Common myeloid progenitor, CD34-positive (primary cell): ENCODE measurements at regions not wholly inside any gene's neighbourhood (a gene's known extent, or its start where the extent isn't known, plus 50 kb on each side); places are given as distances from the start of the nearest gene placed in this dataset.

ENCODE experiments used
- CTCF ChIA-PET: fragments of 350-600 bp; sonication (Branson Sonifier 250); formaldehyde crosslinking; loops from one replicate; lab custom pipeline; 2021; ENCODE audit warnings: antibody characterized with exemption; lab: Charles Lee
- POLR2A ChIA-PET: fragments of 350-600 bp; sonication (Branson Sonifier 250); formaldehyde crosslinking; loops from one replicate; lab custom pipeline; 2021; ENCODE audit warnings: antibody characterized with exemption; lab: Charles Lee
- DNase-seq, 3 donors: peaks; one replicate each; pipeline versions ENCODE4 v3.0.0 to v3.0.0-alpha.2; 2013
- H3K27ac ChIP-seq, 2 experiments: 1 replicate in 1 of 2; 2 replicates in 1 of 2; pipeline ENCODE4 v1.7.0; 2013; ENCODE audit warnings: inconsistent platforms in 2 of 2, low read length in 2 of 2, mild to moderate bottlenecking in 2 of 2, low read depth in 1 of 2, moderate library complexity in 1 of 2; ENCODE audit not compliant: severe bottlenecking in 2 of 2, insufficient read depth in 1 of 2, poor library complexity in 1 of 2
- H3K27me3 ChIP-seq, 5 experiments: replicated peaks in 2 of 5; 1 replicate in 3 of 5; 2 replicates in 2 of 5; pipeline versions ENCODE4 v1.6.1 to v1.7.0; 2013; ENCODE audit warnings: low read length in 4 of 5, mild to moderate bottlenecking in 2 of 5, moderate library complexity in 2 of 5, inconsistent platforms in 1 of 5; ENCODE audit not compliant: insufficient read depth in 5 of 5, control insufficient read depth in 4 of 5
- H3K36me3 ChIP-seq, 4 experiments: 1 replicate in 2 of 4; 2 replicates in 2 of 4; pipeline versions ENCODE4 v1.6.1 to v1.7.0; 2013; ENCODE audit warnings: low read length in 3 of 4, control low read depth in 1 of 4, mild to moderate bottlenecking in 1 of 4; ENCODE audit not compliant: control insufficient read depth in 4 of 4, insufficient read depth in 4 of 4
- H3K4me1 ChIP-seq, 4 experiments: 1 replicate in 3 of 4; 2 replicates in 1 of 4; pipeline versions ENCODE4 v1.6.1 to v1.7.1; 2013; ENCODE audit warnings: low read length in 3 of 4, mild to moderate bottlenecking in 3 of 4, control low read depth in 1 of 4, inconsistent platforms in 1 of 4, moderate library complexity in 1 of 4; ENCODE audit not compliant: control insufficient read depth in 4 of 4, insufficient read depth in 4 of 4; ENCODE audit errors: control extremely low read depth in 1 of 4
- H3K4me3 ChIP-seq, 7 experiments: 1 replicate in 4 of 7; 2 replicates in 3 of 7; pipeline versions ENCODE4 v1.5.1 to v1.7.0; 2013; ENCODE audit warnings: mild to moderate bottlenecking in 7 of 7, low read length in 6 of 7, moderate library complexity in 6 of 7, inconsistent platforms in 2 of 7, low read depth in 2 of 7, control low read depth in 1 of 7; ENCODE audit not compliant: insufficient read depth in 4 of 7, control insufficient read depth in 1 of 7; ENCODE audit errors: extremely low read depth in 1 of 7
- H3K9me3 ChIP-seq, 5 experiments: 1 replicate in 4 of 5; 2 replicates in 1 of 5; pipeline versions ENCODE4 v1.6.1 to v1.7.1; 2013; ENCODE audit warnings: low read length in 4 of 5, mild to moderate bottlenecking in 2 of 5, inconsistent platforms in 1 of 5, low read depth in 1 of 5, moderate library complexity in 1 of 5; ENCODE audit not compliant: control insufficient read depth in 4 of 5, insufficient read depth in 2 of 5; ENCODE audit errors: control extremely low read depth in 1 of 5
- WGBS: methylation state at CpG from one replicate; pipeline ENCODE4 v1.1.5; 2013; ENCODE audit not compliant: insufficient coverage; 5-methylcytosine and 5-hydroxymethylcytosine counted together

DNA sequence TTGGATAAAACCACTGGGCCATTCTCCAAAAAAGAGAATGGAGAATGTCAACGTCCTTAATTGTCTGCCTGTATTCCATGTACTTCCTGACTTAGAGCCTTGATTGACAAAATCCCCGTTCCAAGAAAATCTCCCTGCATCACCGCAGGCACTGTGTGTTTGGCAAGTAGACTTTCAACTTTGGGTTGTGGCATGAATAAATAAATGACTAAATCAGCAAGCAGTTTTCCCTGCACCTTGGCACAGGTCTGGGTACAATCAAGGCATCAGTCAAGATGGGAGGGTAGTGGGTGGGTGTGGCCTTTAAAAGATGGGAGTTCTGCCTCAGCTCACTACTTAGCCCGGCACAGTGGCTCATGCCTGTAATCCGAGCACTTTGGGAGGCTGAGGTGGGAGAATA is 248.5 kb upstream of the RPL38 start:
- H3K27ac ChIP-seq: no peak overlapping the region
- no peak overlapping the region for H3K4me3 ChIP-seq
- no peaks in the 10 kb centered on the region for H3K9me3 ChIP-seq
- DNase-seq: no peak
- peaks cover 4 to 36% (median 6%) of the 10 kb centered on the region in 5 experiments for H3K27me3 ChIP-seq
- H3K36me3 ChIP-seq: no peaks in the 10 kb centered on the region
- peaks cover 0 to 14% (median 6%) of the 10 kb centered on the region in 4 experiments for H3K4me1 ChIP-seq
- WGBS: 90% methylated on average over 2 of the region's 5 CpGs
- CTCF ChIA-PET: no interaction called here
- POLR2A ChIA-PET: no interaction called here

- Histone ChIP-seq H3K4me1 (peaks cover 0 to 14% (median 6%) of the 10 kb centered on the region in 4 experiments), H3K27me3 (peaks cover 4 to 36% (median 6%) of the 10 kb centered on the region in 5 experiments), H3K4me3 (no peak overlapping the region), H3K36me3 (no peaks in the 10 kb centered on the region), H3K9me3 (peaks cover 0 to 2% (median 0%) of the 10 kb centered on the region in 5 experiments), H3K27ac (no peak overlapping the region)
- ChIA-PET CTCF (interaction anchor here (1.0 kb wide), 1 partner anchor 9 kb away, joined by 3 read pairs; no protein-coding TSS in a partner anchor), POLR2A (no interaction called here)
- DNase-seq: no peak
- 94% methylated on average over 4 of the region's 5 CpGs for WGBS
Measured at GRCh38 chr17:73955616-73956015, 247.9 kb upstream of the RPL38 start.

DNA sequence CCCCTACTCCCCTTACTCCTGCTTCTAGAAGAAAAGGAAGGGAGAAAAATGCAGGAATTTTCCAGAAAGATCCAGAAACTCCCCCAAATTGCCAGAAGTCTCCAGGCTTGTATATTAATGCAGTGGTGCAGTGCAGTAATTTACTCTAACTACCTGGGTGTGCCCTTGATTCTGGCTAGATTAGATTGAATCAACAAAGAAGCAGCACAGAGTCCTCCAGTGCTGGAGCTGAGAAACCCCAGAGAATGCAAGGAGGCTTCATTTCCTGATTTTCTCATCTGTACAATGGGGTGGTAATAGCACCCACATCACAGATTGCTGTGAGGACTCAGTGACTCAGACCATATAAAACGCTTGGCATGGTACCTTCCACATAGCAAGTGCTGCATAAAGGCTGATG is 247.3 kb upstream of the RPL38 start:
- POLR2A ChIA-PET: interaction anchor here (1.1 kb wide), 1 partner anchor 526 kb away, joined by 3 read pairs; no protein-coding TSS in a partner anchor
- DNase-seq: no peak
- no peak overlapping the region for H3K4me3 ChIP-seq
- 100% methylated on average over 1 of the region's 1 CpG for WGBS
- H3K27me3 ChIP-seq: peaks cover 4 to 31% (median 6%) of the 10 kb centered on the region in 5 experiments
- CTCF ChIA-PET: interaction anchor here (1.0 kb wide), 1 partner anchor 8 kb away, joined by 3 read pairs; no protein-coding TSS in a partner anchor
- no peak overlapping the region for H3K27ac ChIP-seq
- peaks cover 0 to 3% (median 0%) of the 10 kb centered on the region in 5 experiments for H3K9me3 ChIP-seq
- H3K36me3 ChIP-seq: no peaks in the 10 kb centered on the region
- H3K4me1 ChIP-seq: peaks cover 0 to 14% (median 6%) of the 10 kb centered on the region in 4 experiments

- WGBS: 89% methylated on average over 10 of the region's 15 CpGs
- Histone ChIP-seq H3K9me3 (peaks cover 0 to 3% (median under 1%) of the 10 kb centered on the region in 5 experiments), H3K4me3 (no peak overlapping the region), H3K36me3 (no peaks in the 10 kb centered on the region), H3K27me3 (peaks cover 4 to 24% (median 6%) of the 10 kb centered on the region in 5 experiments), H3K27ac (no peak overlapping the region), H3K4me1 (peaks cover 0 to 13% (median 6%) of the 10 kb centered on the region in 4 experiments)
- ChIA-PET POLR2A (interaction anchor here (1.1 kb wide), 1 partner anchor 527 kb away, joined by 3 read pairs; no protein-coding TSS in a partner anchor), CTCF (interaction anchor here (1.0 kb wide), 1 partner anchor 7 kb away, joined by 3 read pairs; no protein-coding TSS in a partner anchor)
- DNase-seq: peak; percentile 39 to 61 (median 55)
Measured at GRCh38 chr17:73956595-73957465, 246.6 kb upstream of the RPL38 start.

- whole genome bisulfite sequencing: 100% methylated on average over 5 of the region's 6 CpGs
- ChIA-PET CTCF (interaction anchor here (1.2 kb wide), 1 partner anchor 16 kb away, joined by 3 read pairs; no protein-coding TSS in a partner anchor), POLR2A (no interaction called here)
- DNase-seq: no peak
- H3K36me3 ChIP-seq: no peaks in the 10 kb centered on the region
- H3K27ac ChIP-seq: no peak overlapping the region
- no peak overlapping the region for H3K4me3 ChIP-seq
- peaks cover 3 to 17% (median 5%) of the 10 kb centered on the region in 5 experiments for H3K27me3 ChIP-seq
- peaks cover 0 to 6% (median 3%) of the 10 kb centered on the region in 4 experiments for H3K4me1 ChIP-seq
- peaks cover 0 to 3% (median 2%) of the 10 kb centered on the region in 5 experiments for H3K9me3 ChIP-seq
Measured at GRCh38 chr17:73957564-73957963, 245.9 kb upstream of the RPL38 start.

GRCh38 chr17:73958453-73958852 is 245.0 kb upstream of the RPL38 start:
- H3K36me3 ChIP-seq: no peaks in the 10 kb centered on the region
- peaks cover 0 to 3% (median 2%) of the 10 kb centered on the region in 5 experiments for H3K9me3 ChIP-seq
- no peaks in the 10 kb centered on the region for H3K4me1 ChIP-seq
- DNase-seq: no peak
- 100% methylated on average over 3 of the region's 4 CpGs for WGBS
- peaks cover 2 to 9% (median 4%) of the 10 kb centered on the region in 5 experiments for H3K27me3 ChIP-seq
- no peak overlapping the region for H3K4me3 ChIP-seq
- H3K27ac ChIP-seq: no peak overlapping the region
- ChIA-PET POLR2A (no interaction called here), CTCF (interaction anchor here (1.2 kb wide), 1 partner anchor 16 kb away, joined by 3 read pairs; no protein-coding TSS in a partner anchor)
